ENCODE measurements at regions not wholly inside any gene's neighbourhood (a gene's known extent, or its start where the extent isn't known, plus 50 kb on each side); places are given as distances from the start of the nearest gene placed in this dataset.

GRCh38 chr3:66938338-66938963 lies 59.7 kb upstream of the KBTBD8 start:
- no peak for DNase-seq
- H3K4me3 ChIP-seq: no peak overlapping the region
- intact Hi-C loops (cut with DNase I; ENCODE audit: low total_unique reads): loop anchor here (10.0 kb wide), 1 partner anchor 1956 kb away; no protein-coding TSS in a partner anchor
- WGBS, 5 donors: 18 to 30% (median 22%) methylated on average over 5 of the region's 5 CpGs
- no peaks in the 10 kb centered on the region for H3K9me3 ChIP-seq
- no peak overlapping the region for H3K27ac ChIP-seq
- no peaks in the 10 kb centered on the region for H3K36me3 ChIP-seq
- peaks cover 0 to 6% (median 0%) of the 10 kb centered on the region in 7 donors for H3K27me3 ChIP-seq (replicated peaks in 1 of 7)
- TF ChIP-seq CTCF (IDR thresholded peaks at IDR 0.05 in 8 of 11, conservative IDR thresholded peaks at IDR 0.05 in 3 of 11): peak in 10 of 11 experiments; percentile 15 to 68 (median 58)
- no peak for TF ChIP-seq POLR2A (IDR thresholded peaks at IDR 0.05)
- no peaks in the 10 kb centered on the region for H3K4me1 ChIP-seq

GRCh38 chr3:66948041-66948440 lies 50.1 kb upstream of the KBTBD8 start:
- Histone ChIP-seq H3K27ac (no peak overlapping the region), H3K9me3 (no peaks in the 10 kb centered on the region), H3K4me3 (no peak overlapping the region), H3K36me3 (no peaks in the 10 kb centered on the region), H3K4me1 (no peaks in the 10 kb centered on the region), H3K27me3 (replicated peaks in 1 of 7) (no peaks in the 10 kb centered on the region)
- DNase-seq: no peak
- 81 to 94% (median 89%) methylated on average over 2 of the region's 2 CpGs for WGBS, 5 donors
- intact Hi-C loops (cut with DNase I; ENCODE audit: low total_unique reads): no loop called here
- TF ChIP-seq CTCF (IDR thresholded peaks at IDR 0.05 in 8 of 11, conservative IDR thresholded peaks at IDR 0.05 in 3 of 11): no peak
- TF ChIP-seq POLR2AphosphoS5 (IDR thresholded peaks at IDR 0.05): no peak
- no peak for TF ChIP-seq POLR2A (IDR thresholded peaks at IDR 0.05)

Small RNA genes in the stretch of these regions (small RNA-seq; reads per million reads assigned to genes)
- gene RPL21P41: 0 reads per million in 4 donors

All from spleen (tissue), 11 donors.